Prostate gland (tissue), 2 donors: ENCODE measurements at regions not wholly inside any gene's neighbourhood (a gene's known extent, or its start where the extent isn't known, plus 50 kb on each side); places are given as distances from the start of the nearest gene placed in this dataset.

ENCODE experiments used
- POLR2A ChIP-seq: fragments of 450-650 bp; IDR thresholded peaks from one replicate; pipeline ENCODE4 v1.6.1; 2016; ENCODE audit warnings: antibody characterized with exemption, mild to moderate bottlenecking
- POLR2AphosphoS5 ChIP-seq: sonication (generic); formaldehyde crosslinking; IDR thresholded peaks from one replicate; pipeline ENCODE4 v1.6.1; 2017; ENCODE audit warnings: antibody characterized with exemption
- TF ChIP-seq, protein P1 (sequence below), 4 experiments: fragments of 200-600 bp in 2 of 4; fragments of 450-650 bp in 2 of 4; sonication (generic) in 2 of 4; IDR thresholded peaks; 1 replicate in 3 of 4; 2 replicates in 1 of 4; pipeline ENCODE4 v1.5.1; 2016 to 2019; ENCODE audit warnings: antibody characterized with exemption in 4 of 4, mild to moderate bottlenecking in 2 of 4, moderate library complexity in 2 of 4

DNA sequence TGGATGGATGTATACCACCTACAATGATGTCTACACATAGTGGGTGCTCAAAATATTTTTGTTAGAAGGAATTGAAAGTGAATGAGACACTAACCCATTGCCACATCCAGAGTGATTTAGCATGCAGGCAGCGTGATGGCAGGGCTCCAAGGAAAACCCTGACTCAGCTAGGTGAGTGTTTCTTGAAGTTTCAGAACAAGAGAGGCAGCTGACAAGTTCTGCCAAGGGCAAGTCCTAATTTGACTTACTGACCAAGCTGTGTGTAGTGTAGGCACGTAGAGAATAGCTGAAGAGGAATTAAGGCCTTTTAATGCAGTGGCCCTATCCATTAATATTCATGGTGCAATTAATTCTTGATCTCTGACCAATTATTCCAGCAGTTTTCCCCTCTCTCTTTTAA, 107.8 kb upstream of the ATP10B start:
- no peak for TF ChIP-seq POLR2A
- TF ChIP-seq, protein P1, sequence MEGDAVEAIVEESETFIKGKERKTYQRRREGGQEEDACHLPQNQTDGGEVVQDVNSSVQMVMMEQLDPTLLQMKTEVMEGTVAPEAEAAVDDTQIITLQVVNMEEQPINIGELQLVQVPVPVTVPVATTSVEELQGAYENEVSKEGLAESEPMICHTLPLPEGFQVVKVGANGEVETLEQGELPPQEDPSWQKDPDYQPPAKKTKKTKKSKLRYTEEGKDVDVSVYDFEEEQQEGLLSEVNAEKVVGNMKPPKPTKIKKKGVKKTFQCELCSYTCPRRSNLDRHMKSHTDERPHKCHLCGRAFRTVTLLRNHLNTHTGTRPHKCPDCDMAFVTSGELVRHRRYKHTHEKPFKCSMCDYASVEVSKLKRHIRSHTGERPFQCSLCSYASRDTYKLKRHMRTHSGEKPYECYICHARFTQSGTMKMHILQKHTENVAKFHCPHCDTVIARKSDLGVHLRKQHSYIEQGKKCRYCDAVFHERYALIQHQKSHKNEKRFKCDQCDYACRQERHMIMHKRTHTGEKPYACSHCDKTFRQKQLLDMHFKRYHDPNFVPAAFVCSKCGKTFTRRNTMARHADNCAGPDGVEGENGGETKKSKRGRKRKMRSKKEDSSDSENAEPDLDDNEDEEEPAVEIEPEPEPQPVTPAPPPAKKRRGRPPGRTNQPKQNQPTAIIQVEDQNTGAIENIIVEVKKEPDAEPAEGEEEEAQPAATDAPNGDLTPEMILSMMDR (IDR thresholded peaks at IDR 0.05) = no peak
- no peak for TF ChIP-seq POLR2AphosphoS5
